CD4-positive, alpha-beta memory T cell (primary cell): ENCODE measurements at regions not wholly inside any gene's neighbourhood (a gene's known extent, or its start where the extent isn't known, plus 50 kb on each side); places are given as distances from the start of the nearest gene placed in this dataset.
A peak's percentile ranks its signal among the peaks of the same experiment; 100 is the strongest.

Source experiments
- CTCF ChIA-PET: fragments of 350-600 bp; sonication (Branson Sonifier 250); formaldehyde crosslinking; loops from one replicate; lab custom pipeline; 2021; ENCODE audit warnings: inconsistent platforms; ENCODE audit not compliant: partially characterized antibody; lab: Charles Lee
- POLR2A ChIA-PET: fragments of 350-600 bp; sonication (Branson Sonifier 250); formaldehyde crosslinking; loops from one replicate; lab custom pipeline; 2021; ENCODE audit not compliant: partially characterized antibody; lab: Charles Lee
- DNase-seq, 5 donors: peaks; one replicate each; pipeline versions ENCODE4 v3.0.0 to v3.0.0-alpha.2; 2020 to 2022; ENCODE audit warnings: mixed read lengths in 1 of 5
- H3K27ac ChIP-seq: one replicate; pipeline ENCODE4 v1.7.0; 2013; ENCODE audit warnings: low read depth, low read length
- H3K27me3 ChIP-seq: 2 replicates; pipeline ENCODE4 v1.7.0; 2013; ENCODE audit warnings: mild to moderate bottlenecking, low read length, moderate library complexity; ENCODE audit not compliant: insufficient read depth
- H3K36me3 ChIP-seq: 2 replicates; pipeline ENCODE4 v1.7.0; 2013; ENCODE audit warnings: mild to moderate bottlenecking, low read length, moderate library complexity; ENCODE audit not compliant: insufficient read depth
- H3K4me1 ChIP-seq: 2 replicates; pipeline ENCODE4 v1.7.0; 2013; ENCODE audit warnings: mild to moderate bottlenecking, low read length, moderate library complexity; ENCODE audit not compliant: insufficient read depth
- H3K4me3 ChIP-seq, 2 donors: one replicate each; pipeline ENCODE4 v1.7.0; 2013; ENCODE audit warnings: low read length in 2 of 2, mild to moderate bottlenecking in 1 of 2
- H3K9me3 ChIP-seq, 2 donors: one replicate each; pipeline ENCODE4 v1.7.0; 2013; ENCODE audit warnings: low read length in 2 of 2, control low read depth in 1 of 2; ENCODE audit not compliant: control insufficient read depth in 1 of 2
- H3K27ac Mint-ChIP-seq, 7 donors: one replicate each; pipeline ENCODE4 v1.8.0; 2020 to 2021; ENCODE audit warnings: mixed read lengths in 7 of 7, mild to moderate bottlenecking in 6 of 7, inconsistent platforms in 3 of 7, moderate library complexity in 3 of 7
- H3K27me3 Mint-ChIP-seq, 2 donors: one replicate each; pipeline ENCODE4 v1.8.0; 2020 to 2021; ENCODE audit warnings: mixed read lengths in 2 of 2
- H3K36me3 Mint-ChIP-seq, 2 donors: one replicate each; pipeline ENCODE4 v1.8.0; 2020 to 2021; ENCODE audit warnings: mixed read lengths in 2 of 2, inconsistent platforms in 1 of 2, mild to moderate bottlenecking in 1 of 2
- H3K4me1 Mint-ChIP-seq, 4 donors: one replicate each; pipeline ENCODE4 v1.8.0; 2020 to 2021; ENCODE audit warnings: mixed read lengths in 4 of 4, mild to moderate bottlenecking in 1 of 4
- H3K4me3 Mint-ChIP-seq, 8 donors: one replicate each; pipeline ENCODE4 v1.8.0; 2020 to 2021; ENCODE audit warnings: mixed read lengths in 8 of 8, mild to moderate bottlenecking in 7 of 8, moderate library complexity in 6 of 8, inconsistent platforms in 3 of 8
- H3K9me3 Mint-ChIP-seq, 8 donors: one replicate each; pipeline ENCODE4 v1.8.0; 2020 to 2021; ENCODE audit warnings: mixed read lengths in 8 of 8, mild to moderate bottlenecking in 5 of 8, inconsistent platforms in 3 of 8, moderate library complexity in 1 of 8
- intact Hi-C: fragments of 100-400 bp; cut with micrococcal nuclease; formaldehyde crosslinking; loops from one replicate; pipeline ENCODE4 v1.15.1; 2023

DNA sequence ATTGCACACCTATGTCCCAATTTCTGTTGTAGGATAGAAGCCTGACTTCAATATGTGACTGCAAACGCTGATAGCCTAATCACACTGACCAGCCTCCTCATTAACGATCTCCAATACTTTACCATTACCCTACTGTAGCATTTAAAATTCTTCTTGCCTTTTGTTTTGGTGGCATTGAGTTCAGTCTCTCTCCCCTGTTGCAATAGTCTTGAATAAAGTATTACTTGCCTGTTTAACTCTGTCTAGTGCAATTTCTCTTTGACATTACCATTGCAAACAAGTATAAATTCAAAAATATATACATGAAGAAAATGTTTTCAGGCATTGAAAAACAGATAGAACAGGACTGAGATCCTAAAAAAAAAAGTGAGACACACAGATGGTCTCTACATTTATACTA is 649.1 kb upstream of the B3GAT1 start:
- no peak overlapping the region for H3K4me3 Mint-ChIP-seq

GRCh38 chr11:135046986-135047385 is 634.9 kb upstream of the B3GAT1 start:
- CTCF ChIA-PET, result no interaction called here
- Histone ChIP-seq H3K4me3 (no peak overlapping the region), H3K36me3 (no peaks in the 10 kb centered on the region), H3K27me3 (no peaks in the 10 kb centered on the region), H3K4me1 (no peaks in the 10 kb centered on the region), H3K9me3 (no peaks in the 10 kb centered on the region), H3K27ac (no peak overlapping the region)
- no peaks in the 10 kb centered on the region for H3K36me3 Mint-ChIP-seq
- intact Hi-C loops, result no loop called here
- POLR2A ChIA-PET, result no interaction called here
- H3K9me3 Mint-ChIP-seq, result no peaks in the 10 kb centered on the region
- H3K4me1 Mint-ChIP-seq, result peaks cover 0 to 1% (median 0%) of the 10 kb centered on the region in 4 donors
- no peak overlapping the region for H3K27ac Mint-ChIP-seq
- DNase-seq, result no peak
- H3K27me3 Mint-ChIP-seq, result peaks cover 6 to 9% of the 10 kb centered on the region in 2 donors
- H3K4me3 Mint-ChIP-seq, result no peak overlapping the region

More for the DNA sequence above, 649.1 kb upstream of the B3GAT1 start:
- Mint-ChIP-seq H3K9me3 (peaks cover 6 to 37% (median 31%) of the 10 kb centered on the region in 8 donors), H3K36me3 (peaks cover 3 to 5% of the 10 kb centered on the region in 2 donors), H3K4me1 (no peaks in the 10 kb centered on the region), H3K27ac (no peak overlapping the region), H3K27me3 (peaks cover 2 to 11% of the 10 kb centered on the region in 2 donors)
- Histone ChIP-seq H3K27ac (no peak overlapping the region), H3K36me3 (no peaks in the 10 kb centered on the region), H3K27me3 (no peaks in the 10 kb centered on the region), H3K4me1 (no peaks in the 10 kb centered on the region), H3K4me3 (no peak overlapping the region), H3K9me3 (peaks cover 0 to 10% of the 10 kb centered on the region in 2 donors)
- intact Hi-C loops, result no loop called here
- ChIA-PET POLR2A (no interaction called here), CTCF (no interaction called here)
- DNase-seq, result no peak

GRCh38 chr11:135046556-135046955 is 634.5 kb upstream of the B3GAT1 start:
- H3K36me3 ChIP-seq, result no peaks in the 10 kb centered on the region
- H3K4me3 Mint-ChIP-seq, result peak overlapping the region in 1 of 8 donors; percentile 6
- H3K9me3 Mint-ChIP-seq, result no peaks in the 10 kb centered on the region
- H3K9me3 ChIP-seq, result no peaks in the 10 kb centered on the region
- no peaks in the 10 kb centered on the region for H3K27me3 ChIP-seq
- no peak overlapping the region for H3K27ac ChIP-seq
- H3K27me3 Mint-ChIP-seq, result peaks cover 4 to 5% of the 10 kb centered on the region in 2 donors
- peaks cover 0 to 1% (median 0%) of the 10 kb centered on the region in 4 donors for H3K4me1 Mint-ChIP-seq
- POLR2A ChIA-PET, result no interaction called here
- CTCF ChIA-PET, result no interaction called here
- no peak overlapping the region for H3K4me3 ChIP-seq
- no peaks in the 10 kb centered on the region for H3K36me3 Mint-ChIP-seq
- no peaks in the 10 kb centered on the region for H3K4me1 ChIP-seq
- intact Hi-C loops, result no loop called here
- H3K27ac Mint-ChIP-seq, result no peak overlapping the region
- no peak for DNase-seq

GRCh38 chr11:135043434-135043833 is 631.4 kb upstream of the B3GAT1 start:
- Mint-ChIP-seq H3K27me3 (peaks cover 2 to 4% of the 10 kb centered on the region in 2 donors), H3K4me1 (peaks cover 0 to 1% (median 0%) of the 10 kb centered on the region in 4 donors), H3K4me3 (no peak overlapping the region), H3K9me3 (peaks cover 0 to 3% (median 0%) of the 10 kb centered on the region in 8 donors), H3K36me3 (no peaks in the 10 kb centered on the region), H3K27ac (no peak overlapping the region)
- no peak for DNase-seq
- H3K9me3 ChIP-seq, result no peaks in the 10 kb centered on the region
- H3K36me3 ChIP-seq, result no peaks in the 10 kb centered on the region
- ChIA-PET CTCF (no interaction called here), POLR2A (no interaction called here)
- no peaks in the 10 kb centered on the region for H3K4me1 ChIP-seq
- intact Hi-C loops, result no loop called here
- no peak overlapping the region for H3K27ac ChIP-seq
- no peak overlapping the region for H3K4me3 ChIP-seq
- H3K27me3 ChIP-seq, result no peaks in the 10 kb centered on the region

DNA sequence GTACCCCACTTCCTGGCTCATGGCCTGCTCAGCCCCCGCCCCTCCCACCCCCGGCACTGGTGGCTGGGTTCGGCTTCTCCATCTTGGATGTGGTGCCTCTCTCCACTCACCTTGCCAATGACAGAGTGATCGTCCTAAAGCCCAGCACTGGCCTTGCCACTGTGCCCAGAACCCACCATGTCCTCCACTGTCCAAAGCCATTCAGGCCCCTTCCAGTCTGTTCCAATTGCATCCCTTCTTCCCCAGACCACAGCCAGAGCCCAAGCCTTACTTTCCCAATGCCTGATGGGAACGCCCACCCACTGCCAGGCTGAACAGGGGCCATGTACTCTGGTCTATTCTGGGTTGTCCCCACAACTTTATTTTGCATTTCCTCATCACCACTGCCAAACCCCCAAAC is 625.8 kb upstream of the B3GAT1 start:
- Histone ChIP-seq H3K4me3 (no peak overlapping the region), H3K9me3 (no peaks in the 10 kb centered on the region), H3K4me1 (no peaks in the 10 kb centered on the region), H3K27me3 (no peaks in the 10 kb centered on the region), H3K36me3 (no peaks in the 10 kb centered on the region), H3K27ac (no peak overlapping the region)
- peaks cover 0 to 4% (median 0%) of the 10 kb centered on the region in 8 donors for H3K9me3 Mint-ChIP-seq
- ChIA-PET POLR2A (no interaction called here), CTCF (no interaction called here)
- no peaks in the 10 kb centered on the region for H3K4me1 Mint-ChIP-seq
- no peaks in the 10 kb centered on the region for H3K36me3 Mint-ChIP-seq
- peaks cover 4 to 5% of the 10 kb centered on the region in 2 donors for H3K27me3 Mint-ChIP-seq
- H3K4me3 Mint-ChIP-seq, result no peak overlapping the region
- intact Hi-C loops, result no loop called here
- H3K27ac Mint-ChIP-seq, result no peak overlapping the region
- no peak for DNase-seq

DNA sequence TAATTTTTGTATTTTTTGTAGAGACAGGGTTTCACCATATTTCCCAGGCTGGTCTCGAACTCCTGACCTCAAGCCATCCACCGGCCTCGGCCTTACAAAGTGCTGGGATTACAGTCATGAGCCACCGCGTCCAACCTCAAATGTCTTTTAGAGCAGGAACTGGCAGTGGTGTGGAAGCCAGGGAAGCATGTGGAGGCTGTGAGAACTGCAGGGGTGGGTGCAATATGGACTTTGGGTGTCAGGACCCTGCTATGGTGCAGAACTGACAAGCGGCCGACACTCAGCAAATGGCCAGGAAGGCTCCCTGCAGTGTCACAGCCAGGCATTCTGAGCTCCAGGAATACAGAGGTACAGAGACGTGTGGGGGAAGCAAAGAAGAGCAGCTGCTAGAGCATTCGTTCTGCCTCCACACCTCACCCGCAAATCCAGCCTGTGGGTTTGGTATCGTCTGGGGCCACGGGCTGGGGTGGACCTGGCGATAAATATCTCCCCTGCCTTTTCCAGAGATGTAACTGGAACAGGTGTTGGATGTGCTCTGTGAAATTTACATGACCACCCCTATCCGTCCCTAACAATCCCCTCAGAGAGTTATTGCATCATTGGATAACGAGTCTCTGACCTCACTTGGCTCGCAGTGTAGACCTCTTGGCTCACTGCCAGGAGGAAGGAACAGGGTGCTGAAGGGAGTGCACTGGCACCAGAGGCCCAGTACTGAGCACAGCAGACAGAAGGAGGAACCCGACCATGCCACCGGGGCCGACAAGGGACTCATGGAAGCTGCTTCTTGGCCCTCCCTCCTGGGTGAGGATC is 624.7 kb upstream of the B3GAT1 start:
- intact Hi-C loops, result no loop called here
- Histone ChIP-seq H3K36me3 (no peaks in the 10 kb centered on the region), H3K27me3 (peaks cover under 1% of the 10 kb centered on the region), H3K9me3 (no peaks in the 10 kb centered on the region), H3K4me3 (no peak overlapping the region), H3K27ac (no peak overlapping the region), H3K4me1 (no peaks in the 10 kb centered on the region)
- H3K36me3 Mint-ChIP-seq, result no peaks in the 10 kb centered on the region
- no peak overlapping the region for H3K27ac Mint-ChIP-seq
- ChIA-PET CTCF (no interaction called here), POLR2A (no interaction called here)
- H3K27me3 Mint-ChIP-seq, result peaks cover 8 to 9% of the 10 kb centered on the region in 2 donors
- H3K4me3 Mint-ChIP-seq, result no peak overlapping the region
- DNase-seq, result no peak
- H3K4me1 Mint-ChIP-seq, result no peaks in the 10 kb centered on the region
- peaks cover 0 to 4% (median 0%) of the 10 kb centered on the region in 8 donors for H3K9me3 Mint-ChIP-seq

DNA sequence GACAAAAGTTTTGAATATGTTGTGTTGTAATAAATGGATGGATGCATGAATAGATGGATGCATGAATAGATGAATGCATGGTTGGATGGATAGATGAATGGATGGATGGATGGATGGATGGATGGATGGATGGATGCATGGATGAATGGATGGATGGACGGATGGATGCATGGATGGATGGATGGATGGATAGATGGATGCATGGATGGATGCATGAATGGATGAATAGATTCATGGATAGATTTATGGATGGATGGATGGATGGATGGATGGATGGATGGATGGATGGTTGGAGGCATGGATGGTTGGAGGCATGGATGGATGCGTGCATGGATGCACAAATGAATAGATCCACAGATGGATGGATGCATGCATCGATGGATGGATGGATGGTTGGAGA is 623.2 kb upstream of the B3GAT1 start:
- H3K27ac ChIP-seq, result no peak overlapping the region
- ChIA-PET POLR2A (no interaction called here), CTCF (no interaction called here)
- no peaks in the 10 kb centered on the region for H3K4me1 ChIP-seq
- Mint-ChIP-seq H3K27ac (no peak overlapping the region), H3K4me1 (no peaks in the 10 kb centered on the region), H3K9me3 (peaks cover 0 to 4% (median 0%) of the 10 kb centered on the region in 8 donors), H3K36me3 (no peaks in the 10 kb centered on the region), H3K27me3 (peaks cover 12% of the 10 kb centered on the region in 2 donors), H3K4me3 (no peak overlapping the region)
- H3K27me3 ChIP-seq, result peaks cover 5% of the 10 kb centered on the region
- DNase-seq, result no peak
- no peak overlapping the region for H3K4me3 ChIP-seq
- no peaks in the 10 kb centered on the region for H3K9me3 ChIP-seq
- no peaks in the 10 kb centered on the region for H3K36me3 ChIP-seq
- intact Hi-C loops, result no loop called here
